Karpas-422 (cell line): ENCODE measurements at regions not wholly inside any gene's neighbourhood (a gene's known extent, or its start where the extent isn't known, plus 50 kb on each side); places are given as distances from the start of the nearest gene placed in this dataset.

Experiments
- DNase-seq: peaks from one replicate; pipeline ENCODE4 v3.0.0-alpha.2; 2015
- H2AFZ ChIP-seq: fragments of 200-600 bp; sonication (generic); 2 replicates; pipeline ENCODE4 v1.6.1; 2014; ENCODE audit warnings: antibody characterized with exemption, low read length, mixed read lengths
- H3K27ac ChIP-seq: fragments of 200-600 bp; sonication (generic); 2 replicates; pipeline ENCODE4 v1.5.1; 2014; ENCODE audit warnings: mild to moderate bottlenecking, low read length, moderate library complexity
- H3K27me3 ChIP-seq: fragments of 200-600 bp; sonication (generic); 2 replicates; pipeline ENCODE4 v1.6.1; 2014; ENCODE audit warnings: low read length, mixed read lengths
- H3K36me3 ChIP-seq: fragments of 200-600 bp; sonication (generic); 2 replicates; pipeline ENCODE4 v1.6.1; 2014; ENCODE audit warnings: low read length, mixed read lengths; ENCODE audit not compliant: insufficient read depth
- H3K4me1 ChIP-seq: fragments of 200-600 bp; sonication (generic); 2 replicates; pipeline ENCODE4 v1.6.1; 2014; ENCODE audit warnings: mild to moderate bottlenecking, low read length, mixed read lengths
- H3K4me2 ChIP-seq: fragments of 200-600 bp; sonication (generic); 2 replicates; pipeline ENCODE4 v1.6.1; 2014; ENCODE audit warnings: low read length, low read depth, mild to moderate bottlenecking; ENCODE audit not compliant: poor library complexity, severe bottlenecking
- H3K4me3 ChIP-seq: fragments of 200-600 bp; sonication (generic); 2 replicates; pipeline ENCODE4 v1.5.1; 2014; ENCODE audit warnings: mild to moderate bottlenecking, antibody characterized with exemption, low read length, mixed read lengths
- H3K79me2 ChIP-seq: fragments of 200-600 bp; sonication (generic); 2 replicates; pipeline ENCODE4 v1.6.1; 2014; ENCODE audit warnings: mild to moderate bottlenecking, low read length, mixed read lengths
- H3K9ac ChIP-seq: fragments of 200-600 bp; sonication (generic); 2 replicates; pipeline ENCODE4 v1.6.0; 2014; ENCODE audit warnings: low read length
- H3K9me2 ChIP-seq: fragments of 200-600 bp; sonication (generic), shearing (Covaris generic); replicated peaks from 2 replicates; pipeline ENCODE4 v1.6.0; 2014; ENCODE audit warnings: mild to moderate bottlenecking, low read length, moderate library complexity; ENCODE audit not compliant: insufficient read depth
- H3K9me3 ChIP-seq: fragments of 300-700, 200-600 bp; sonication (generic); 2 replicates; pipeline ENCODE4 v1.6.1; 2014; ENCODE audit warnings: low read length, mixed read lengths
- H4K20me1 ChIP-seq: fragments of 200-600 bp; sonication (generic); 2 replicates; pipeline ENCODE4 v1.6.1; 2014; ENCODE audit warnings: mild to moderate bottlenecking, antibody characterized with exemption, low read length, low read depth; ENCODE audit not compliant: insufficient read depth

- Histone ChIP-seq H3K9me3 (no peaks in the 10 kb centered on the region), H3K9me2 (no peaks in the 10 kb centered on the region), H3K36me3 (no peaks in the 10 kb centered on the region), H3K79me2 (no peaks in the 10 kb centered on the region), H4K20me1 (no peaks in the 10 kb centered on the region), H3K27ac (no peak overlapping the region), H3K4me3 (no peak overlapping the region), H3K4me2 (no peak overlapping the region), H2AFZ (no peak overlapping the region), H3K4me1 (no peaks in the 10 kb centered on the region), H3K27me3 (no peaks in the 10 kb centered on the region), H3K9ac (no peak overlapping the region)
- DNase-seq = no peak
Observed at GRCh38 chr9:4921449-4921848, 63.6 kb upstream of the JAK2 start.

GRCh38 chr9:4922101-4922500 lies 63.0 kb upstream of the JAK2 start:
- H3K79me2 ChIP-seq = no peaks in the 10 kb centered on the region
- H3K27ac ChIP-seq = no peak overlapping the region
- no peaks in the 10 kb centered on the region for H3K9me2 ChIP-seq
- no peaks in the 10 kb centered on the region for H3K9me3 ChIP-seq
- H2AFZ ChIP-seq = no peak overlapping the region
- H3K36me3 ChIP-seq = no peaks in the 10 kb centered on the region
- H3K4me3 ChIP-seq = no peak overlapping the region
- no peak overlapping the region for H3K4me2 ChIP-seq
- DNase-seq = no peak
- H3K9ac ChIP-seq = no peak overlapping the region
- H3K27me3 ChIP-seq = no peaks in the 10 kb centered on the region
- no peaks in the 10 kb centered on the region for H3K4me1 ChIP-seq
- no peaks in the 10 kb centered on the region for H4K20me1 ChIP-seq

GRCh38 chr9:4922730-4923129 lies 62.3 kb upstream of the JAK2 start:
- H3K79me2 ChIP-seq = no peaks in the 10 kb centered on the region
- no peak overlapping the region for H3K4me3 ChIP-seq
- H3K27ac ChIP-seq = no peak overlapping the region
- H3K9me2 ChIP-seq = no peaks in the 10 kb centered on the region
- no peaks in the 10 kb centered on the region for H3K9me3 ChIP-seq
- H3K4me1 ChIP-seq = no peaks in the 10 kb centered on the region
- no peak overlapping the region for H3K9ac ChIP-seq
- H3K4me2 ChIP-seq = no peak overlapping the region
- no peaks in the 10 kb centered on the region for H3K27me3 ChIP-seq
- no peaks in the 10 kb centered on the region for H3K36me3 ChIP-seq
- H4K20me1 ChIP-seq = no peaks in the 10 kb centered on the region
- DNase-seq = no peak
- no peak overlapping the region for H2AFZ ChIP-seq

- Histone ChIP-seq H3K79me2 (no peaks in the 10 kb centered on the region), H3K9me3 (no peaks in the 10 kb centered on the region), H3K36me3 (no peaks in the 10 kb centered on the region), H4K20me1 (no peaks in the 10 kb centered on the region), H3K4me1 (no peaks in the 10 kb centered on the region), H3K4me2 (no peak overlapping the region), H3K27ac (no peak overlapping the region), H3K9me2 (no peaks in the 10 kb centered on the region), H3K27me3 (no peaks in the 10 kb centered on the region), H3K4me3 (no peak overlapping the region), H3K9ac (no peak overlapping the region), H2AFZ (no peak overlapping the region)
- DNase-seq = no peak
Observed at GRCh38 chr9:4923141-4923540, 61.9 kb upstream of the JAK2 start.

- Histone ChIP-seq H2AFZ (no peak overlapping the region), H3K9ac (no peak overlapping the region), H3K4me3 (no peak overlapping the region), H3K4me2 (no peak overlapping the region), H3K4me1 (no peaks in the 10 kb centered on the region), H3K27me3 (no peaks in the 10 kb centered on the region), H3K79me2 (no peaks in the 10 kb centered on the region), H3K9me3 (no peaks in the 10 kb centered on the region), H4K20me1 (no peaks in the 10 kb centered on the region), H3K9me2 (no peaks in the 10 kb centered on the region), H3K36me3 (no peaks in the 10 kb centered on the region), H3K27ac (no peak overlapping the region)
- peak; percentile 74 for DNase-seq
Observed at GRCh38 chr9:4923580-4924544, 61.2 kb upstream of the JAK2 start.

GRCh38 chr9:4926239-4926638 lies 58.8 kb upstream of the JAK2 start:
- Histone ChIP-seq H3K4me3 (no peak overlapping the region), H3K9me3 (no peaks in the 10 kb centered on the region), H3K27ac (no peak overlapping the region), H3K36me3 (no peaks in the 10 kb centered on the region), H4K20me1 (no peaks in the 10 kb centered on the region), H3K9me2 (no peaks in the 10 kb centered on the region), H3K79me2 (no peaks in the 10 kb centered on the region), H2AFZ (no peak overlapping the region), H3K9ac (no peak overlapping the region), H3K27me3 (no peaks in the 10 kb centered on the region), H3K4me2 (no peak overlapping the region), H3K4me1 (no peaks in the 10 kb centered on the region)
- DNase-seq = no peak

GRCh38 chr9:4927043-4927471 lies 58.0 kb upstream of the JAK2 start:
- H3K27ac ChIP-seq = no peak overlapping the region
- no peaks in the 10 kb centered on the region for H3K9me3 ChIP-seq
- H3K36me3 ChIP-seq = no peaks in the 10 kb centered on the region
- H4K20me1 ChIP-seq = no peaks in the 10 kb centered on the region
- no peaks in the 10 kb centered on the region for H3K79me2 ChIP-seq
- DNase-seq = no peak
- H3K4me2 ChIP-seq = no peak overlapping the region
- no peak overlapping the region for H2AFZ ChIP-seq
- no peak overlapping the region for H3K4me3 ChIP-seq
- H3K4me1 ChIP-seq = no peaks in the 10 kb centered on the region
- H3K27me3 ChIP-seq = no peaks in the 10 kb centered on the region
- H3K9ac ChIP-seq = no peak overlapping the region
- H3K9me2 ChIP-seq = no peaks in the 10 kb centered on the region

- Histone ChIP-seq H3K4me3 (no peak overlapping the region), H3K36me3 (no peaks in the 10 kb centered on the region), H3K9me2 (no peaks in the 10 kb centered on the region), H3K4me1 (no peaks in the 10 kb centered on the region), H2AFZ (no peak overlapping the region), H3K27ac (no peak overlapping the region), H4K20me1 (no peaks in the 10 kb centered on the region), H3K4me2 (no peak overlapping the region), H3K9me3 (no peaks in the 10 kb centered on the region), H3K9ac (no peak overlapping the region), H3K27me3 (no peaks in the 10 kb centered on the region), H3K79me2 (no peaks in the 10 kb centered on the region)
- DNase-seq = no peak
Observed at GRCh38 chr9:4927701-4928100, 57.4 kb upstream of the JAK2 start.
